ENCODE measurements at regions not wholly inside any gene's neighbourhood (a gene's known extent, or its start where the extent isn't known, plus 50 kb on each side); places are given as distances from the start of the nearest gene placed in this dataset.

- no peak for TF ChIP-seq POLR2A (IDR thresholded peaks at IDR 0.05)
- TF ChIP-seq CTCF (IDR thresholded peaks at IDR 0.05): no peak
Measured at GRCh38 chr4:111068883-111069282, 446.0 kb upstream of the PITX2 start.

All from right lobe of liver (tissue), 4 donors.